GM23338 (cell line): ENCODE measurements at regions not wholly inside any gene's neighbourhood (a gene's known extent, or its start where the extent isn't known, plus 50 kb on each side); places are given as distances from the start of the nearest gene placed in this dataset.

Source experiments
- ATAC-seq: fragments of 200-7000 bp; cut with Tn5 transposase; 3 replicates; pipeline ENCODE4 v1.9.1; 2020
- DNase-seq: peaks from one replicate; pipeline ENCODE4 v3.0.0-alpha.2; 2015; ENCODE audit warnings: low spot score
- H2AFZ ChIP-seq: fragments of 200-600 bp; sonication (generic); 2 replicates; pipeline ENCODE4 v1.8.0; 2016; ENCODE audit warnings: antibody characterized with exemption, mild to moderate bottlenecking, moderate library complexity
- H3F3A ChIP-seq: fragments of 200-600 bp; sonication (generic); replicated peaks from 2 replicates; pipeline ENCODE4 v1.8.0; 2017; ENCODE audit warnings: antibody characterized with exemption, mixed run types, low read depth
- H3K27ac ChIP-seq: fragments of 200-600 bp; sonication (generic); 2 replicates; pipeline ENCODE4 v1.6.1; 2016; ENCODE audit warnings: low read depth
- H3K27me3 ChIP-seq: fragments of 200-600 bp; sonication (generic); 2 replicates; pipeline ENCODE4 v1.8.0; 2016; ENCODE audit warnings: mild to moderate bottlenecking, mixed run types, moderate library complexity; ENCODE audit not compliant: insufficient read depth
- H3K36me3 ChIP-seq: fragments of 200-600 bp; sonication (generic); 2 replicates; pipeline ENCODE4 v1.8.0; 2016; ENCODE audit warnings: mild to moderate bottlenecking; ENCODE audit not compliant: insufficient read depth
- H3K4me1 ChIP-seq: fragments of 200-600 bp; sonication (generic); 2 replicates; pipeline ENCODE4 v1.8.0; 2016; ENCODE audit warnings: mild to moderate bottlenecking, moderate library complexity; ENCODE audit not compliant: insufficient read depth
- H3K4me2 ChIP-seq: fragments of 200-600 bp; sonication (generic); 2 replicates; pipeline ENCODE4 v1.7.1; 2017; ENCODE audit warnings: mixed run types
- H3K4me3 ChIP-seq: fragments of 200-600 bp; sonication (generic); 2 replicates; pipeline ENCODE4 v1.6.1; 2016; ENCODE audit warnings: mixed run types
- H3K79me2 ChIP-seq: fragments of 200-600 bp; sonication (generic); replicated peaks from 2 replicates; pipeline ENCODE4 v1.8.0; 2017; ENCODE audit warnings: mild to moderate bottlenecking; ENCODE audit not compliant: insufficient read depth
- H3K9me2 ChIP-seq: fragments of 200-600 bp; sonication (generic); 2 replicates; pipeline ENCODE4 v1.8.0; 2017; ENCODE audit not compliant: insufficient read depth
- H4K20me1 ChIP-seq: fragments of 200-600 bp; sonication (generic); replicated peaks from 2 replicates; pipeline ENCODE4 v1.8.0; 2017; ENCODE audit warnings: mild to moderate bottlenecking; ENCODE audit not compliant: insufficient read depth
- H3K27ac Mint-ChIP-seq: 2 replicates; pipeline ENCODE4 v1.8.0; 2020; ENCODE audit warnings: inconsistent platforms, mild to moderate bottlenecking, moderate library complexity, mixed read lengths
- H3K27me3 Mint-ChIP-seq: 3 replicates; pipeline ENCODE4 v1.8.0; 2022; ENCODE audit warnings: low read depth, mild to moderate bottlenecking, moderate library complexity, mixed read lengths, inconsistent platforms; ENCODE audit not compliant: insufficient read depth, poor library complexity
- H3K36me3 Mint-ChIP-seq: 3 replicates; pipeline ENCODE4 v1.8.0; 2021; ENCODE audit warnings: low read depth, mild to moderate bottlenecking, inconsistent platforms, moderate library complexity, mixed read lengths
- H3K4me1 Mint-ChIP-seq: 3 replicates; pipeline ENCODE4 v1.8.0; 2020; ENCODE audit warnings: mild to moderate bottlenecking, inconsistent platforms, mixed read lengths
- H3K4me3 Mint-ChIP-seq: 3 replicates; pipeline ENCODE4 v1.8.0; 2021; ENCODE audit warnings: moderate library complexity, mild to moderate bottlenecking, inconsistent platforms, mixed read lengths
- H3K9me3 Mint-ChIP-seq: 3 replicates; pipeline ENCODE4 v1.8.0; 2020; ENCODE audit warnings: moderate library complexity, mild to moderate bottlenecking, inconsistent platforms, mixed read lengths
- ZNF331 ChIP-seq: fragments of 250-450 bp; sonication (Bioruptor Pico); IDR thresholded peaks from 2 replicates; pipeline ENCODE4 v1.5.0; 2020; ENCODE audit warnings: low read depth, mild to moderate bottlenecking, moderate library complexity
- ZNF462 ChIP-seq: fragments of 250-450 bp; sonication (Bioruptor Pico); IDR thresholded peaks from 2 replicates; pipeline ENCODE4 v1.5.0; 2020; ENCODE audit warnings: mild to moderate bottlenecking, moderate library complexity

DNA sequence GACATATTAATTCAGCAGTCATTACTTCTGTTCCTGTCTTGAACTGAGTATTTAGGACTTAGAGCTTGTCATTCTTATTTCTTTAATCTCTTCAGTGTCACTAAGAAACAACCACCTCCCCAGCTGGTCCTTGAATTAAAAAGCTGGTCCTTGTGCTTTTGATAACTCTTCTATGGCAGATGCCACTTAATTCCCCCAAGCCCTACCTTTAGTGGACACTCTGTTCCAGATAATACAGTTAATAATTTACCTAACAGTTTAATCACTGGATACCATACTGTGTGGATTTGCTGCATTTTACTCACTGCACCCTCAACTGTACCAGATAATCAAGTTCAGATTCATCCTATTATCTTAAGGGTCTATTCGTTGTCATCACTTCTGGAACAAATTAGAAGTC, 73.1 kb downstream of the SKA1 start (continued):
- TF ChIP-seq ZNF462 (CRISPR knock-in tag): no peak

DNA sequence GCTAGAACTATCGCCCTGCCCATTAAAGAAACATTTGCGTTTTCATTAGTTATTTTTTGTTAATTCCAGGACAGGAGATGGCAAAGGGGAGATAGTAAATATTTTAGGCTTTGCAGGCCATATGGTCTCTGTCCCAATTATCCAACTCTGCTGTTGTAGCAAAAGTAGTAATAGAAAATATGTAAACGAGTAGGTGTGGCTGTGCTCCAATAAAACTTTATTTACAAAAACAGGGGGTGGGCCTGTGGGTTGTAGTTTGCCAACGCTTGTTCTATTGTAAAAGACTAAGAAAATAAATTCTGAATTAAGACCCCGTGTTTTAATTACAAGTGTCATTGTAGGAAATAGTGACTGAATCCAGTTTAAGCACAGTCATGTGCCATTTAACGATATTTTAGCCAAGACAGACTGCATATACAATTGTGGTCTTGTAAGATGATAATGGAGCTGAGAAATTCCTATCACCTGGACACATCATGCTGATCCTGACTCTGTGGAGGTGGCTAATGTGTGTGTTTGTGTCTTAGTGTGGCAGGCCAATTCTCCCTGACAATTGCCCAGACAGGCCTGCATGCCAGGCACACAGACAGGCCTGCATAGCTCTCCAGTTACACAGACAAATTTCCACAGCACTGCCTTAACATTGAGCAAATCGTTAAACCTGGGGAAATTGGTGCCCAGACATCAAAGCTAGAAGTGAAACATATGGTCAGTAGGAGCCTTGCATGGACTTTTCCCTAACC, 76.4 kb downstream of the SKA1 start:
- Histone ChIP-seq H3F3A (no peaks in the 10 kb centered on the region), H3K79me2 (no peaks in the 10 kb centered on the region), H4K20me1 (no peaks in the 10 kb centered on the region), H2AFZ (no peak overlapping the region), H3K4me3 (no peak overlapping the region), H3K36me3 (no peaks in the 10 kb centered on the region), H3K27ac (no peak overlapping the region), H3K9me2 (peaks cover 27% of the 10 kb centered on the region), H3K4me2 (no peak overlapping the region), H3K27me3 (no peaks in the 10 kb centered on the region), H3K4me1 (peaks cover 15% of the 10 kb centered on the region)
- no peak for TF ChIP-seq ZNF462 (CRISPR knock-in tag)
- TF ChIP-seq ZNF331: no peak
- Mint-ChIP-seq H3K4me3 (no peak overlapping the region), H3K4me1 (peaks cover 18% of the 10 kb centered on the region), H3K27me3 (peaks cover 3% of the 10 kb centered on the region), H3K36me3 (peaks cover 3% of the 10 kb centered on the region), H3K9me3 (peaks cover 2% of the 10 kb centered on the region), H3K27ac (no peak overlapping the region)
- ATAC-seq (no peak), DNase-seq (no peak)
